CD4-positive, alpha-beta T cell treated with Interleukin-4 for 4 hours (primary cell): ENCODE measurements at regions not wholly inside any gene's neighbourhood (a gene's known extent, or its start where the extent isn't known, plus 50 kb on each side); places are given as distances from the start of the nearest gene placed in this dataset.

ENCODE experiments used
- DNase-seq: peaks from one replicate; pipeline ENCODE4 v3.0.0-alpha.2; 2020

DNA sequence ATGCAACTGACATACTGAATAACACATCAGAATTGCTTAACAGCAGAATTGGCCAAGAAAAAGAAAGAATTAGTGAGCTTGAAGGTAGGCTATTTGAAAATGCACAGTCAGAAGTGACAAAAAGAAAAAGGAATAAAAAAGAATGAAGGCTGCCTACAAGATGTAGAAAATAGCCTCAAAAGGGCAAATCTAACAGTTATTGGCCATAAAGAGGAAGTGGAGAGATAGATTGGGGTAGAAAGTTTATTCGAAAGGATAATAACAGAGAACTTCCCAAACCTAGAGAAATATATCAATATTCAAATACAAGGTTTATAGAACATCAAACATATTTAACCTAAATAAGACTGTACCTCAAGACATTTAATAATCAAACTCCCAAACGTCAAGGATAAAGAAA, 67.5 kb downstream of the ATP6V1G3 start:
- DNase-seq = no peak

DNA sequence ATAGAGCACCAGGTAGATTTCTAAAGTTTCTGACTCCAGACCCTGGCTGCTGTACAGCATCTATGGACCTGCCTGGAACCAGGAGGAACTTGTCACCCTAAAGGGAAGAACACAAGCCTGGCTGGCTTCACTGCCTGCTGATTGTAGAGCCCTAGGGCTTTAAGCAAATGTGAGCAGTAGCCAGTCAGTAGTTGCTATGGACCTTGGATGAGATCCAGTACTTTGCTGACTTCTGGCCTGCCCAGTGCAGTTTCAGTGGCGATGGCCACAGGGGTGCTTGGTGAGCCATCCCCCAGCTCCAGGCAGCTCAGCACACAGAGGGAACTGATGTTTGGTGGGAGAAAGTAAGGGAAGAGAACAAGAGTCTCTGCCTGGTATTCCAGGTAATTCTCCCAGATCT, 68.4 kb downstream of the ATP6V1G3 start:
- DNase-seq = no peak

DNA sequence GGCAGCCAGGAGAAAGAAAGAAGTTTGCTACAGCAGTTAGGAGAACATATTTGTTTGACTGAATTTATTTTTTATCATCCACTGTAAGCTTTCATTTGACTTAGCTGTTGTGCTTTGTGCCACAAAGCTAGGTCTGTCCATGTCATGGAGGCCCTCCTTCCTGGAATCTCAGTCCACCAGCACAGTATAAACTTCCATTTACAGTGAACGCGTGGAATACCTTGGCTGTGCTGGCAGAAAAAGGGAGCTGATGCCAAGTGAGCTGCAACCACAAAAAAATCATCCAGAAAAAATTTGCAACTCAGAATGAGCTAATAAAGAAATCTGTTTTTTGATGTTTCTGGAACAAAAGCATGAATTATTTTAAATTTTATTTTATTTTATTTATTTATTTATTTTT, 72.6 kb downstream of the ATP6V1G3 start:
- no peak for DNase-seq

DNA sequence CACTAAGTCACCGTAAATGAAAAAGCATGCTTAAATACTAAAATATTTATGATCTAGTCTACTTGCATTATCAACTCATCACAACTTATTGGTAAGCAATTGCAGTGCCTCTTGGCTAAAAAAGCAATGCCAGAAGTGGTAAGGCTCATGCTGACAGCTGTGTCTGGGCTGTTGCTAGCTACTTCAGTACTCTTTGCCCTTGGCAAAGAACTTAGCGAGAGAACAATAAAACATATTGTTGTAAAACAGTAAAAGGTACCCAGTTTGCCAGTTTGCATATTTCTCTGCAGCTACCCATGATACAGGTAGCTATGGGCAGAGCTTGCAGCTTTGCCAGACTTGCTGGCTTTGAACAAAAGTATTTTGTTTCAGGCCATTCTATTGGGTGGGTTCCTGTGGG, 73.1 kb downstream of the ATP6V1G3 start:
- DNase-seq = no peak

DNA sequence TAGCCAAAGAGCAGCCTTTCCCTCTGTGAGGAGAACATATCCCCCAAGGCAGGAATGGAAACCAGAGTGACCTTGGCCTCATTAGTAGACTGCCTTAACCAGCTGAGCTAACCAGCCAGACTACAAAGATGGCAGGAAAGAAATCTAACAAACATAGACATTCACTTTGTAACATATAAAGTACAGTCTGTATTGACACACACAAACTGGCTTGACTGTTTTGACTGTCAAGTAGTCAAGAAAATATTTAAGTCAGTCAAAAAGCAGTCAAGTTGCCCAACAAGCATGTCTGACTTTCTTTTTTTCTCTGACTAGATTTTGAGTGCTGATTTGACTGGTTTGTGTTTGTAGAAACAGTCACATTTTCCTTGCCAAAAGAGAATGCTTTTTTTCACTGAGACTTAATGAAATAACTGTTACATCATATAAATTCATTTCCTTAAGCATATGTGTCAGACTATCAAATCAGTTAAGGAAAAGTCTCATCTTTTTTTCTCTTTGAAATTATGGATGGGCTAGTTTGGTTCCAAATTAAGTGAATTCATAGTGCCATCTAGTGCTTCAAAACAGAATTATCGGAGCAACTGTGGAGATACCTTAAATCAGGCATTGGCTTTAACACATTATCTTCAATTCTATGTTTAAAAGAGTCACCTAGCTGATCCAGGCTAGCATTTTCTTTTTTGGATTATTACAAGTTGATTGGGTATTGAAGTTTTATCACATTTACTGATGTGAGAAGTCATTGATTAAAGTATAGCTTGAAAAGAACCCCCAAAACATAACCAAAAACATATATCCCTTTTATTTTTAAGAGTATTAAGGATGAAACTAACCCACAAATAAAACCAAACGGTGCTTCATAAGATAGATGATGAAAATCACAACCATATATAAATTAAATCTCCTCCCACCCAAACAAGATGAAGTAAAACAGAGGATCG, 75.0 kb downstream of the ATP6V1G3 start:
- DNase-seq = peak; percentile 57

DNA sequence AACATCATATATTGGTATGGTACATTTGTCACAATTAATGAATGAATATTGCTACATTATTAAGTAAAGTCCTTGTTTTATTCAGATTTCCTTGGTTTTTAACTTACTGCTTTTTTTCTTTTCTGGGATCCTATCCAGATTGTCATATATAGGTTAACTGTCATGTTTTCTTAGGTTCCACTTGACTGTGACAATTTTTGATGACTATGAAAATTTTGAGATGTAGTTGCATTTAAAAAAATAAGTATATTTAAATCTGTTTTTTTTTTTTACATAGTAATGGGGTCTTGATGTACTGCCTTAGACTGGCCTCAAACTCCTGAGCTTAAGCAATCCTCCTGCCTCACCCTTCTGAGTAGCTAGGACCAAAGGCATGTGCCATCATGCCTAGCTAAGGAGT, 76.8 kb downstream of the ATP6V1G3 start:
- DNase-seq = no peak

DNA sequence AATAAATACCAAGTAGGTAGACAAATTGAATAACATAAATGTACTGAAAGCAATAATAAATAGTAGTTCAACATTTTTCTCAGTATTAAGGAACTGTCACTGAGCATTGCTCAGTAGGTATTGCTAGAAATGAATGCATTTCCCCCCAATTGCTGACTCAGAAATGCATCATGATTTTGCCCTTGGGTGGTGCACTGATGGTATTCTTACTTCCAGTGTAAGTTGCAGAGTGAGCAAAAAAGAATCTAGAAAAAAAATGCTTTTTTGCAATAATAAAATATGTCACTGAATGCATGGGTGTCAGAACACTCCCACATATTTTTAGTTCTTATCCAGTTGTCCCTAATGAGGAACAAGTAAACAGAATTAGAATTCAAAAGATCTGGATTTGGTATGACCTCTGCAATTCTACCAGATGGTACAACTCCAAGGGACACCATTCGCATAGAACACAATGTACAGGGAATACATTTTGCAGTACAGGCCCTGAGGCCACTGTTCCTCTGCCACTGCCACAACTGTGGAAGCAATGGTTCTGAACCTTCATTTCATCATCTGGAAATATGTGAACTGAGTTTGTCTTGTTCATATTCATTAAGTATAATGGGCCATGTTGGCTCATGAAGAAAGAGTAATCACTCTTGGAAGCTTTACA, 78.0 kb downstream of the ATP6V1G3 start:
- DNase-seq = no peak

DNA sequence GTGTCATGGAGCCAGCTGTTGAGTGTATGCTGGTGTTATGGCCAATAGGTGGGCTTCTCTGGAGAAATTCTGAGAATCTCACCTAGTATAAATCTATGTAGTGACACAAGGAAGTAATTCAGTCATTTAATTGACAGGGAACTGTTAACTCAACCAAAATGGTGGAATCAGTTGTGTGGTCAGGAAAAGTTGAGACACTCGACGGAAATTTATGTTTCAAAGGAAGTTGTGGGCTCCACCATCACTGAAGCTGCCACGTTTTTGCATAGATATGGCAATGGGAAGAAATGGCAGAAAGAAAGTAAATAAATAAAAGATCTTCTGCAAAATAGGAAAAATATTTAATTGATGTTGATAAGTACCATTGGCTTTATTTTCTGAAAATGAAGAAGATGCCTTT, 84.5 kb downstream of the ATP6V1G3 start:
- no peak for DNase-seq

DNA sequence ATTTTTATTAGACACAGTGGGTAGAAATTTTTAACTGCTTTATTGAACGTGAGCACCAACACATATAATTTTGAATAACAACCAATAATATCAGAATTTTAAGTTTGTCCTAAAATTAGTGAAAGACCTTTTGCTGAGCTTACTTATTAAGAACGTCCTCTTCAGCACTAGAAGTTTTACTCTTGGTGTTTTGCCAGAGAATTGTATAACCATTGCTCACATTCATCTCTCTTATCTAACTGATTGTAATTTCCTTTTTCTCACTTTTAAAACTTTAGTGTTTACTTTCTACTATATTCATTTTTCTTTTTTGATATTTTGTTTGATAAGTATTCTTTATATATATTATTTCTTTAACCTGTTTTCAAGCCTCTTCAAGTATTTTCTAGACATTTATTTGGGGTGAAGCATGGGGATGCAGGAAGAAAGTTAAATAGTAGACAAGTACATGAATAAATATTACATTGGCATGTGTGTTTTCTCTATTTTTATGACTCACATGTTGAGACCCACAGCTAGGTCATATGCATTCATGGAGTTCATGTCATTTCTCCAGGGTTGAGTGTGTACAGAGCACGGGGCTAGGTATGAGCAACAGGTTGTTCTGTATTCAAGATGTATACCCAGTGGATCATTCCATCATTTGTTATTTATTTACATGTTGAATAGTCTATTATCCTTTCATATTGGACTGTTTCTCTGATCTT, 90.6 kb downstream of the ATP6V1G3 start:
- no peak for DNase-seq

DNA sequence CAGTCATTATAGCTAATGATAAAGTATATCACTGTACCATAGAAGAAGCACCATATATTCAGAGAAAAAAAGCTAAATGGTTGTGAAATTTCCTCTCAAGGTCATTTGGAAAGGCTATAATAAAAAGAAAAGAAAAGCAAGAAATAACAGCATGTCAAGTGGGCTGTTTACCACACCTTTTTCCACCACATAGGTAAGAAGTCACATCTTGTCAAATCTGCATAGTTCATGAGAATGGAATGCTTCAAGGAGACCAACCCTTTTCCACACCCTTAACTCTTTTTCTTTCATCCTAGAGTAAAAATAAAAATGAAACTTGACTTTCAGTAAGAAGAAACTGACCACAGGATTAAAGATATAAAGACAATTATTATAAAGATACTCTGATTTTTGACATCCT, 91.2 kb downstream of the ATP6V1G3 start:
- DNase-seq = no peak

DNA sequence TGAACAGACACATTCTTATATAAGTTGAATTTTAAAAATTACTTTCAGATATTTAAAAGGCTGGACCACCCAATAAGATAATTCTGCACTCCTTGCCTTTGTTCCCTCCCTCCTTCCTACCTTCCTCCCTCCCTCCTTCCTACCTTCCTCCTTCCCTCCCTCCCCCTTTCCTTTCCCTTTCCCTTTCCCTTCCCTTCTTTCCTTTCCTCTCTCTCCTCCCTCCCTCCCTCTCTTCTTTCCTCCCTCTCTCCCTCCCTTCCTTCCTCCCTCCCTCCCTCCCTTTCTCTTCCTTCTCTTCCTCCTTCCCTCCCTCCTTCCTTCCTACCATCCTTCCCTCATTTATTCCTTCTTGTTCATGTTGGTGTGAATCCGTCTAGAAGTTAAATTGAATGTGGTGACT, 93.0 kb downstream of the ATP6V1G3 start:
- no peak for DNase-seq

DNA sequence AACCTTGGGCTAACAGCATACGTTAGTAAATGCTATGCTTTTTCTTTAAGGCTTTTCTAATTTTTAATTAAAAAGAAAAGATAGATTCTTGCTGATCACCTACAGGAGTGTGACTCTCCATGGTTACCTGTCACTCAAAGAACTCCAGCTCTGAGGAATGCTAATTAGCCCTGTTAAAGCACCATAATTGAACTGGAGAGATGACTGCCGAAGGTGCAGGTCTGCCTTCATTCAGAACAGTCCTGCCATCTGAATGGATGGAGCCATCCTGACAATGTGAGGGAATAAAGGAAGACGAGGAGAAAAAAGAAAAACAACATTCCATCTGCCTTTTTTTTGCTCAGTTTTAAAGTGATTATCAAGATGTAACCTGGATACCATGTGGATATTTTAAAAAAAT, 94.6 kb downstream of the ATP6V1G3 start:
- no peak for DNase-seq

DNA sequence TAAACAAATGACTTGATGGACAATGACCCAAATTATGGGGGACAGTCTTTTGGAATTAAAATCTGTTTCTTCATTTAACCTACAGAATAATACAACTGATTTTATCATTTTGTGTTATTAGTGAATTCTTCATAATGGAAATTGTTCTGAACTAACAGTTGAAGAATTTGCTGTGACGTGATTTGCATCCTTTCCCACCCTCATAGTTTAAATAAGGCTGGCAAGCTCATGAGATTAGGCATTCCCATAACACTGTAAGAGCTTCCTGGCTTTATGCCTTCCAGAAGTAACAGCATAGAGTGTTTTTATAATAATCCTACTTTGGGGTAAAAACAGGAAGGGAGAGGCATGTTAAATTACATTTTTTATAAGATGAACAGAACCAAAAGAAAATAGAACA, 95.7 kb downstream of the ATP6V1G3 start:
- no peak for DNase-seq

DNA sequence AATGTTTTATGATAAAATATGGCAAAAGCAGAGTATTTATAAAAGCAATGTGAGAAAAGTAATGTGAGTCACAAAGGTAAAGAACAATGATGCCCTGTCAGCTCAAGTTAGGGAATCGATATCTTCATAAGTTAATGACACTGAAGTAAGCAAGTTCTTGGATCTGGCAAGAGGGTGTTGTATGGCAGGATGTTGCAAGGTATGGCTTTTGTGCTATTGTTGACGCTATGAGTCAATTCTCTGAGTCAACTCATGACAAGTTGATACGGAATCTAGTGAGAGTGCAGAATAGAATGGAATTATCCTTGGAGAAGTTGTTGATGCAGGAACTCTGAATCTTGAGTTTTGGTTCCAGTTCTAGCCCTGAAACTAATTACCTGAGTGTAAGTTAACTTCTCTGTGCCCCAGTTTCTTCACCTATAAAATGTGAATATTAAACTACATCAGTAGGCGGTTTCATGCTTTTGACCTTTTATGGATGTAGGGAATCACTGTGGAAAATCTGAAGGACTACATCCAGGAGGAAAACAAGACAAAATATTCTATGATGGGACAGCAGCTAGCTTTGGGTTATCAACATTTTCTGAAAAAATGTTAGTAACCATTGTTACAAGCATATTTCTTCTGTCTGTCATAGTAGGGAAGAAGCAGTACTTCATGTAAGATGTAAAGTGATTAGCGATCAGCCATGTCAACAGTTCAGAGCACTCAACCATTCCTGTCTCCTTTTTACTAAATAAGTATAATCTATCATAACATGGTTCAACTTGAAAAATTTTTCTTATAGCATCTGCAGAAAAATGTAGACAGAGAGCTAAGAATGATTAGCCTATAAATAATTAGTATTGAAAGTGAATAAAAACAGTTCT, 96.9 kb downstream of the ATP6V1G3 start:
- DNase-seq = no peak

DNA sequence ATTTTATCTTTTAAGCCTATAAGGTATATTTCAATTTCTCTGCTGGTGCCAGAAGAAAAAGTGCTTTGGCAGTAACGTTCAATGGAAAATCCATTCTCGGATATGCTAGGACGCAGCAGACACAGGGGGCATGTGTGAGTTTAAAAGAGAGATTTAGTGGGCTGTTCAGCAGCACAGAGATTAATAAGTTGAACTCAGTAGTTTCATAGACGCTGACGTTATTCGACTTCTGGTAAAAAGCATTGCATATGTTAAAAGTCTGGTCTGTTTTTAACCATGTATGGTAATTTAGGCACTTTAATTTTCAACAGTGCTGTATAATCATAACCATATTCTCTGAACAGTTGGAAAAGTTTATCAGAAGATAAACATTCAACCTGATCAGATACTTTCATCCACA, 99.6 kb downstream of the ATP6V1G3 start:
- no peak for DNase-seq

DNA sequence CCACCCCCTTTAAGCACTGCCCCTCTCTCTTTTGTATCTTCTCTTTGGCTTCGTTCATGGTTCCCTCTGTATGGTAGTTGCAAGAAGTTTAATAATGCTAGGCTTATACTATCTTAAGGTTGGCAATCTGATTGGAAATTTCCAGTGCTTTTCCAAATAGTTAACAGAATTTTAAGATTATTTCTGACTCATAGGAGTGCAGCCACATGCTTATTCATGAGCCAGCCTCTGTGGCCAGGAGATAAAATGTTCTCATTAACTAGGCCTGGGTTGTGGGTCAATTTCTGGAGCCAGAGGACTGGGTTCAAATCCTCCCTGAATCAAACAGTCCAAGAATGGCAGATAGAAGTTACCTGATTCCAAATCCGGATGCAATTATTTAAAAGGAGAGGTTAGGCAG, 103.1 kb downstream of the ATP6V1G3 start:
- DNase-seq = no peak

DNA sequence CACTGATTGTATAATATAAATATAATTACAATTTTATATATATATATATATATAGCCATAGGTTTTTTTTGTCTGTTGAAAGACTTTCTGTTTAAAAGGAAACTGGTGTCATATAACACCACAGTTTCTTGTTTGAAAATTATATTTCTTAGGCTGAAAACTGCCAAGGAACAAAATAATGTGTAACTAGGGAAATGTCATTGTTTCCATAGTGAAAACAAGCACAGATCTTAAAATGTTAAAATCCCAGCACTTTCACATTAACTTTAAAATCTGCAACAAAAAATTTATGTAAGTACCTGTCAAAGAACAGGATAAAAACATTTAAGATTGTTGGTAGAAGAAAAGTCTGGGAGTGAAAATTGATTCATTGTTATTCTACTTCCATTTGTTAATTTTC, 104.2 kb downstream of the ATP6V1G3 start:
- no peak for DNase-seq

DNA sequence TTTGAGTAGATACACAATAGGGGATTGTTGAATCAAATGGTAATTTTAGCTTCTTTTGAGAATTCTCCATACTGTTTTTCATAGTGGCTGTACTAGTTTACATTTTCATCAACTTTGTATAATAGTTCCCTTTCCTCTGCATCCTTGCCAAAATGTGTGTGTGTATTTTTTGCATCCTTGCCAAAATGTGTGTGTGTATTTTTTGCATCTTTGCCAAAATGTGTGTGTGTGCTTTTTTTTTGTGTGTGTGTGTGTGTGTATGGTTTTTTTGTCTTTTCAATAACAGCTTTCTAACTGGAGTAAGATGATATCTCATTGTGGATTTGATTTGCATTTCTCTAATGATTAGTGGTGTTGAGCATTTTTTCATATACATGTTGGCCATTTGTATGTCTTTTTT, 105.4 kb downstream of the ATP6V1G3 start:
- no peak for DNase-seq

DNA sequence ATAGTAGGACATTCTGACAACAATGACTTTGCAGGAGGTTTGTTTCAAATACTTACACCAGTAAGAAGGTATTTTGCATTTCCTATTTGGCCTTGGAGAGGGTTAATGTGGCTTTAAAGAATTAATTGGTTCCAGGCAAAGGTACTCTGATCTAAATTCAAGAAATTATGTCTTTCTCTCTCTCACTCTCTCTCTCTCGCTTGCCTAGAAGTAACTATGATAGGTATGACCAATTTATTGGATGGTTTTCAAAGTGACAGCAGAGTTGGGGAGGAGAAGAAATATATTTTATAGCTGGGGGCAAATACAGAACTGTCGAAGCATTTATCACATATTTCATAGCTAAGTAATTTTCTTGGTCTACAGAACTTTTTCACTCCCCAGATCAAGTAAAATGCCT, 116.0 kb downstream of the ATP6V1G3 start:
- no peak for DNase-seq

DNA sequence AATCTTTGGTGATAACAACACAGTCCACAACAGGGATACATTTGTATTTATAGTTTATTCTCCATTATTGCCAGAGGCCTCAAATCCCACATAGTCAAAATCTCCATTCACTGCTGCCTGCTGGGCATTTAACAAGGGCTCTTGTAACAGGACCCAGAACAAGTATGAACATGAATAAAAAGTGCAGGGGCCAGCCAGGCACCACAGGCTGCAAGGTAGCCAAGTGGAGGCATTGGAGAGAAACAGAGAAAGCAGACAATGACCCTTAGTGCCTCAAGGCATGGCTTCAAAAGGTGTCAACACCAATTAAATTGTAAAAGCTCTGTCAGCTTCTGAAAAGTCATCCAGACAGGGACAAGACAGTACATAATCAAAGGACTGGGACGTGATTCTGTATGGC, 116.8 kb downstream of the ATP6V1G3 start:
- no peak for DNase-seq

DNA sequence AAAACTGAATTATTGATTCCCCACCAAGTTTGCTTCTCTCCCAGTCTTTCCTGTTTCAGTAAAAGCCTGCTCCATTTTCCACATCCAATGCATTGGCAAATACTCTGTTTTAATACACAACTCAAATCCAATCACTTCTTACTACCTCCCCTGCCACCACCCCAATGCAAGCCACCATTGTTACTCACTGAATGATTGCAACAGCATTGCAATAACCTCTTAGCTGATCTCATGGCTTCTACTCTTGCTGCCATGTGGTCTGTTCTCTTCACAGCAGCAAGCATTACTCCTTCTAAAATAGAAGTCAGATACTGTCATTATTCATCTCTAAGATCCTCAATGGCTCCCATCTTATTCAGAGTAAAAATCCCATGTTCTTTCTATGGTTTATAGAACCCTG, 123.4 kb downstream of the ATP6V1G3 start:
- DNase-seq = no peak

DNA sequence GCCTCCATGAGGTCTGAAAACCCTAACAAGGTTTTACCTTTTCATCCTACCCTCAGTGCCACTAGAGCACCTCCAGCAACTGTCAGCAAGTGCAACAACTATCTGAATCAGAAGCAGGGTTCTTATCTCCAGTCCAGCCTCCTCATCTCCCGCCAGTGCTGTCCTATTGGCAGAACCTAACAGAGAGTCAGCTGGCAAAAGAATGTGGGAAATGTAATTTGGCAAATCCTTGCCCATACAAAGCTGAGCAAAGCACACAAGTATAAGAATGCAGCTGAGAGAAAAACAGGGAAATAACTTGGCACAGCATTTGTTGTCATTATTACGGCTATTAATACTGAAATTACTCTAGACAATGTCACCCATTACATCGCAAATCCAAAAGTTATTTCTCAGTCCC, 124.2 kb downstream of the ATP6V1G3 start:
- DNase-seq = no peak

DNA sequence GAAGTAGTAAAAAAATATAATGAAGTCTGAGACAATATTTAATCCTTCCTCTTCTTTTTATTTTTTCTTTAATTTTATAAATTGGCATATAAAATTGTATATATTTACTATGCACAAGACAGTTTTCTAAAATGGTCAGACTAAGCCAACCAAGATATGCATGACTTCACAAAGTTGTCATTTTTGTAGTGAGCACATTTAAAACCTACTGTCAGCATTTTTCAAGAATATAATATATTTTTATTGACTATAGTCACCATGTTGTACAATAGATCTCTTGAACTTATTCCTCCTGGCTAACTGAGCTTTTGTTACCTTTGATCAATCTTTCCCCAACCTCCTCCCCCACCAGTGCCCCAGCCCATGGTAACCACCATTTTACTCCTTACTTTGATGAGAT, 129.2 kb downstream of the ATP6V1G3 start:
- DNase-seq = no peak
